H1 (cell line): ENCODE measurements at regions not wholly inside any gene's neighbourhood (a gene's known extent, or its start where the extent isn't known, plus 50 kb on each side); places are given as distances from the start of the nearest gene placed in this dataset.

Experiments
- CHD1 ChIP-seq: IDR thresholded peaks from 2 replicates; pipeline ENCODE4 v1.6.1; 2012; ENCODE audit warnings: low read depth, low read length, improper control_type of control experiment
- E2F6 ChIP-seq: IDR thresholded peaks from 2 replicates; pipeline ENCODE4 v1.6.1; 2012; ENCODE audit warnings: inconsistent platforms
- EZH2 ChIP-seq: fragments of 200-600 bp; sonication (generic); IDR thresholded peaks from 2 replicates; pipeline ENCODE4 v1.7.1; 2012; ENCODE audit warnings: low read depth, mild to moderate bottlenecking, moderate library complexity, low read length, inconsistent platforms; ENCODE audit not compliant: severe bottlenecking
- JUN ChIP-seq: IDR thresholded peaks from 2 replicates; pipeline ENCODE4 v1.6.1; 2011; ENCODE audit warnings: low read depth, mild to moderate bottlenecking, improper control_type of control experiment, low read length
- TAF1 ChIP-seq: IDR thresholded peaks from 2 replicates; pipeline ENCODE4 v1.6.1; 2011; ENCODE audit warnings: mild to moderate bottlenecking, low read depth, low read length

GRCh38 chr3:81068546-81068945 is 692.9 kb downstream of the GBE1 start (continued):
- TF ChIP-seq CHD1 (no peak), JUN (no peak), EZH2 (no peak), TAF1 (no peak), E2F6 (no peak)
